Central memory CD8-positive, alpha-beta T cell (primary cell): ENCODE measurements at regions not wholly inside any gene's neighbourhood (a gene's known extent, or its start where the extent isn't known, plus 50 kb on each side); places are given as distances from the start of the nearest gene placed in this dataset.

Experiments
- ATAC-seq: fragments of 150-1000 bp; cut with Tn5 transposase; replicated peaks from 2 replicates; pipeline ENCODE4 v1.10.0; 2022; ENCODE audit warnings: mild to moderate bottlenecking, moderate FRiP score, moderate number of reproducible peaks; ENCODE audit not compliant: poor library complexity, severe bottlenecking; ENCODE audit errors: extremely low read depth
- DNase-seq, 2 donors: peaks; one replicate each; pipeline ENCODE4 v3.0.0; 2021; ENCODE audit warnings: low spot score in 2 of 2
- H3K27ac Mint-ChIP-seq: one replicate; pipeline ENCODE4 v1.8.0; 2022; ENCODE audit warnings: low read depth, mild to moderate bottlenecking, moderate library complexity, mixed read lengths
- H3K27me3 Mint-ChIP-seq: one replicate; pipeline ENCODE4 v1.8.0; 2022; ENCODE audit warnings: mixed read lengths
- H3K36me3 Mint-ChIP-seq: one replicate; pipeline ENCODE4 v1.8.0; 2022; ENCODE audit warnings: mild to moderate bottlenecking, moderate library complexity, mixed read lengths; ENCODE audit not compliant: insufficient read depth
- H3K4me1 Mint-ChIP-seq: one replicate; pipeline ENCODE4 v1.8.0; 2022; ENCODE audit warnings: mixed read lengths
- H3K4me3 Mint-ChIP-seq: one replicate; pipeline ENCODE4 v1.8.0; 2022; ENCODE audit warnings: mild to moderate bottlenecking, moderate library complexity, mixed read lengths
- H3K9me3 Mint-ChIP-seq: one replicate; pipeline ENCODE4 v1.8.0; 2022; ENCODE audit warnings: mixed read lengths

GRCh38 chr7:81623251-81623855 lies 146.5 kb downstream of the HGF start:
- ATAC-seq (no peak), DNase-seq (no peak)
- Mint-ChIP-seq H3K9me3 (peaks cover 4% of the 10 kb centered on the region), H3K27ac (no peak overlapping the region), H3K36me3 (no peaks in the 10 kb centered on the region), H3K4me1 (no peaks in the 10 kb centered on the region), H3K4me3 (no peak overlapping the region), H3K27me3 (no peaks in the 10 kb centered on the region)

GRCh38 chr7:81621893-81622292 lies 148.0 kb downstream of the HGF start:
- Mint-ChIP-seq H3K9me3 (peaks cover 4% of the 10 kb centered on the region), H3K27ac (no peak overlapping the region), H3K27me3 (no peaks in the 10 kb centered on the region), H3K36me3 (no peaks in the 10 kb centered on the region), H3K4me1 (no peaks in the 10 kb centered on the region), H3K4me3 (no peak overlapping the region)
- ATAC-seq (no peak), DNase-seq (no peak)

GRCh38 chr7:81618396-81619014 lies 151.3 kb downstream of the HGF start:
- Mint-ChIP-seq H3K4me3 (no peak overlapping the region), H3K9me3 (peaks cover 14% of the 10 kb centered on the region), H3K27ac (no peak overlapping the region), H3K27me3 (no peaks in the 10 kb centered on the region), H3K36me3 (no peaks in the 10 kb centered on the region), H3K4me1 (no peaks in the 10 kb centered on the region)
- no peak for ATAC-seq
- DNase-seq, result no peak

GRCh38 chr7:81616951-81617350 lies 152.9 kb downstream of the HGF start:
- DNase-seq, result no peak
- no peak for ATAC-seq
- H3K9me3 Mint-ChIP-seq, result peaks cover 11% of the 10 kb centered on the region
- no peaks in the 10 kb centered on the region for H3K4me1 Mint-ChIP-seq
- H3K36me3 Mint-ChIP-seq, result peaks cover 1% of the 10 kb centered on the region
- no peak overlapping the region for H3K27ac Mint-ChIP-seq
- H3K4me3 Mint-ChIP-seq, result no peak overlapping the region
- H3K27me3 Mint-ChIP-seq, result no peaks in the 10 kb centered on the region

GRCh38 chr7:81611805-81612204 lies 158.0 kb downstream of the HGF start:
- Mint-ChIP-seq H3K4me3 (no peak overlapping the region), H3K4me1 (no peaks in the 10 kb centered on the region), H3K27ac (no peak overlapping the region), H3K9me3 (peaks cover 15% of the 10 kb centered on the region), H3K36me3 (peaks cover 1% of the 10 kb centered on the region), H3K27me3 (no peaks in the 10 kb centered on the region)
- DNase-seq (no peak), ATAC-seq (no peak)

- peaks cover 13% of the 10 kb centered on the region for H3K9me3 Mint-ChIP-seq
- H3K27me3 Mint-ChIP-seq, result no peaks in the 10 kb centered on the region
- H3K36me3 Mint-ChIP-seq, result peaks cover 1% of the 10 kb centered on the region
- DNase-seq, result no peak
- no peaks in the 10 kb centered on the region for H3K4me1 Mint-ChIP-seq
- no peak for ATAC-seq
- H3K27ac Mint-ChIP-seq, result no peak overlapping the region
- no peak overlapping the region for H3K4me3 Mint-ChIP-seq
These were observed 158.8 kb downstream of the HGF start for GRCh38 chr7:81611040-81611439.

- ATAC-seq (no peak), DNase-seq (no peak)
- Mint-ChIP-seq H3K27me3 (no peaks in the 10 kb centered on the region), H3K36me3 (peaks cover 1% of the 10 kb centered on the region), H3K4me3 (no peak overlapping the region), H3K4me1 (no peaks in the 10 kb centered on the region), H3K27ac (no peak overlapping the region), H3K9me3 (peaks cover 6% of the 10 kb centered on the region)
These were observed 161.0 kb downstream of the HGF start for GRCh38 chr7:81608748-81609382.

- Mint-ChIP-seq H3K27ac (no peak overlapping the region), H3K27me3 (no peaks in the 10 kb centered on the region), H3K9me3 (peaks cover 6% of the 10 kb centered on the region), H3K4me1 (no peaks in the 10 kb centered on the region), H3K4me3 (no peak overlapping the region), H3K36me3 (peaks cover 1% of the 10 kb centered on the region)
- DNase-seq (no peak), ATAC-seq (no peak)
These were observed 161.9 kb downstream of the HGF start for GRCh38 chr7:81607987-81608386.

GRCh38 chr7:81606078-81606863 lies 163.6 kb downstream of the HGF start:
- DNase-seq, result no peak
- H3K9me3 Mint-ChIP-seq, result peaks cover 6% of the 10 kb centered on the region
- H3K4me3 Mint-ChIP-seq, result no peak overlapping the region

GRCh38 chr7:81605493-81605892 lies 164.4 kb downstream of the HGF start:
- DNase-seq, result no peak
- no peaks in the 10 kb centered on the region for H3K4me1 Mint-ChIP-seq

More at GRCh38 chr7:81606078-81606863, 163.6 kb downstream of the HGF start:
- no peak overlapping the region for H3K27ac Mint-ChIP-seq
- H3K36me3 Mint-ChIP-seq, result no peaks in the 10 kb centered on the region
- H3K27me3 Mint-ChIP-seq, result no peaks in the 10 kb centered on the region
- ATAC-seq, result no peak
- H3K4me1 Mint-ChIP-seq, result no peaks in the 10 kb centered on the region

GRCh38 chr7:81604808-81605174 lies 165.1 kb downstream of the HGF start:
- DNase-seq (no peak), ATAC-seq (no peak)
- Mint-ChIP-seq H3K4me1 (no peaks in the 10 kb centered on the region), H3K27ac (no peak overlapping the region), H3K36me3 (no peaks in the 10 kb centered on the region), H3K27me3 (no peaks in the 10 kb centered on the region), H3K4me3 (no peak overlapping the region), H3K9me3 (peaks cover 6% of the 10 kb centered on the region)

More at GRCh38 chr7:81605493-81605892, 164.4 kb downstream of the HGF start:
- no peaks in the 10 kb centered on the region for H3K36me3 Mint-ChIP-seq
- no peaks in the 10 kb centered on the region for H3K27me3 Mint-ChIP-seq
- ATAC-seq, result no peak
- no peak overlapping the region for H3K4me3 Mint-ChIP-seq
- H3K9me3 Mint-ChIP-seq, result peaks cover 6% of the 10 kb centered on the region
- no peak overlapping the region for H3K27ac Mint-ChIP-seq

- Mint-ChIP-seq H3K36me3 (no peaks in the 10 kb centered on the region), H3K27ac (no peak overlapping the region), H3K4me3 (no peak overlapping the region), H3K27me3 (no peaks in the 10 kb centered on the region), H3K9me3 (peaks cover 6% of the 10 kb centered on the region), H3K4me1 (no peaks in the 10 kb centered on the region)
- ATAC-seq, result no peak
- DNase-seq, result no peak
These were observed 165.6 kb downstream of the HGF start for GRCh38 chr7:81604075-81604807.
